ENCODE measurements at regions not wholly inside any gene's neighbourhood (a gene's known extent, or its start where the extent isn't known, plus 50 kb on each side); places are given as distances from the start of the nearest gene placed in this dataset.
"Not testable (repeated sequence)": the region's sequence is repeated elsewhere in the genome, so short reads cannot be mapped to it uniquely, and the experiment has no call there.

- DNase-seq: no peak
These were observed 583.0 kb upstream of the CDH11 start for GRCh38 chr16:65704866-65705265.

GRCh38 chr16:65702707-65703402, 581.0 kb upstream of the CDH11 start:
- no peak for DNase-seq

GRCh38 chr16:65700596-65700995, 578.7 kb upstream of the CDH11 start:
- no peak for DNase-seq

- no peak for DNase-seq
These were observed 577.0 kb upstream of the CDH11 start for GRCh38 chr16:65698791-65699321.

GRCh38 chr16:65697521-65697920, 575.7 kb upstream of the CDH11 start:
- no peak for DNase-seq

GRCh38 chr16:65697065-65697464, 575.2 kb upstream of the CDH11 start:
- no peak for DNase-seq

- not testable (repeated sequence) for DNase-seq
These were observed 570.0 kb upstream of the CDH11 start for GRCh38 chr16:65691846-65692245.

GRCh38 chr16:65689726-65690125, 567.9 kb upstream of the CDH11 start:
- DNase-seq: no peak

- no peak for DNase-seq
These were observed 566.4 kb upstream of the CDH11 start for GRCh38 chr16:65688301-65688700.

GRCh38 chr16:65684230-65684629, 562.4 kb upstream of the CDH11 start:
- DNase-seq: no peak

GRCh38 chr16:65681406-65681805, 559.5 kb upstream of the CDH11 start:
- no peak for DNase-seq

GRCh38 chr16:65679785-65680184, 557.9 kb upstream of the CDH11 start:
- no peak for DNase-seq

GRCh38 chr16:65675161-65675560, 553.3 kb upstream of the CDH11 start:
- no peak for DNase-seq

GRCh38 chr16:65672960-65673359, 551.1 kb upstream of the CDH11 start:
- DNase-seq: no peak

GRCh38 chr16:65671071-65671470, 549.2 kb upstream of the CDH11 start:
- DNase-seq: no peak

GRCh38 chr16:65668064-65668595, 546.3 kb upstream of the CDH11 start:
- no peak for DNase-seq

GRCh38 chr16:65667011-65667578, 545.2 kb upstream of the CDH11 start:
- DNase-seq: no peak

- DNase-seq: no peak
These were observed 544.5 kb upstream of the CDH11 start for GRCh38 chr16:65666132-65666941.

GRCh38 chr16:65665586-65665985, 543.7 kb upstream of the CDH11 start:
- DNase-seq: no peak

- DNase-seq: no peak
These were observed 541.9 kb upstream of the CDH11 start for GRCh38 chr16:65663774-65664173.

- DNase-seq: no peak
These were observed 540.4 kb upstream of the CDH11 start for GRCh38 chr16:65662256-65662655.

GRCh38 chr16:65661558-65661957, 539.7 kb upstream of the CDH11 start:
- no peak for DNase-seq

GRCh38 chr16:65660390-65660789, 538.5 kb upstream of the CDH11 start:
- no peak for DNase-seq

GRCh38 chr16:65659758-65660157, 537.9 kb upstream of the CDH11 start:
- DNase-seq: no peak
